Vagina (tissue), 2 donors: ENCODE measurements at regions not wholly inside any gene's neighbourhood (a gene's known extent, or its start where the extent isn't known, plus 50 kb on each side); places are given as distances from the start of the nearest gene placed in this dataset.

Source experiments
- CTCF ChIP-seq, 3 experiments: fragments of 450-650 bp in 2 of 3; fragments of 200-600 bp in 1 of 3; sonication (generic) in 1 of 3; IDR thresholded peaks; one replicate each; pipeline ENCODE4 v1.5.1; 2017 to 2019; ENCODE audit warnings: antibody characterized with exemption in 3 of 3, mild to moderate bottlenecking in 2 of 3, moderate library complexity in 2 of 3
- POLR2A ChIP-seq, 2 donors: fragments of 450-650 bp; IDR thresholded peaks; one replicate each; pipeline ENCODE4 v1.6.1; 2017; ENCODE audit warnings: antibody characterized with exemption in 2 of 2, mild to moderate bottlenecking in 2 of 2, moderate library complexity in 2 of 2

DNA sequence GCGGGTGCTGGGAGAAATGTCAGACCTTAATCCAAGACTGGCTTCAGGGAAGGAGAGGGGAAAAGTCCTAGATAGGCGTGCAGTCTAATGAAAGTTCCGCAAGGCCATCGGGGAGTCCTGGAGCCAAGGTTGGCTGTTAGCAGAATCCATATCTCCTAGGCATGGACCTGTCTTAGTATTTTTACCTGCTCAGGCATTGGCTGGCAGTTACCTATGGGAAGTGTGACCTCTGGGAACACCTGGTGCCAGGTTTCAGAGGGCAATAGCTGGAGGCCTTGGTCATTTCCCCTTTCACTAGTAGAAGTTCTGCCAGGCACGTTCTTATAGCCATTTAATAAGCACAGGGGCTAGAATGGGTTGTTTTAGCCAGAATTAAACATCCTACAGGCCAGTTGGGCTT, 330.8 kb upstream of the SEMA6D start:
- TF ChIP-seq CTCF (IDR thresholded peaks at IDR 0.05), result no peak
- TF ChIP-seq POLR2A (IDR thresholded peaks at IDR 0.05), result no peak
